ENCODE measurements at regions not wholly inside any gene's neighbourhood (a gene's known extent, or its start where the extent isn't known, plus 50 kb on each side); places are given as distances from the start of the nearest gene placed in this dataset.

DNA sequence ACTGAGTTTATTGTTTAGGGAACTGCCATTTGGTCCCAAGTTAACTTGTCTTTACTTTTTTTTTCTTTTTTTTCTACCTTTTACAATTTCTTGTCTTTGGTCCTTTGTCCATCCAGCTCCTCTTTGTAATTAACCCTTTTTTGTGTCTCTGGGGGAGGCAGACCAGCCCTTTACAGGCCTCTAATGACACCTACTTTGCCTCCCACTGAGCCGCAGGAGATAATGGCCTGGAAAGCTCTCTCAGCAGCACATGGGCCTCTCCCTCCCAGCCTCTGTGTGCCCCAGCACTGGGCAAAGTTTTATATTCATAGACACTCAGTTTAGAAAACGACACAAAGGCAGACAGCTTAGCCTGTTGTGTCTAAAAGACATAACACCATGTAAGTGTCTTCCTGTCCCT, 480.4 kb downstream of the SOX6 start:
- Mint-ChIP-seq H3K27ac (no peak overlapping the region), H3K4me3 (no peak overlapping the region), H3K36me3 (no peaks in the 10 kb centered on the region), H3K27me3 (ENCODE audit: low read depth in 2 of 2) (peaks cover 0 to 5% of the 10 kb centered on the region in 2 donors), H3K4me1 (no peaks in the 10 kb centered on the region), H3K9me3 (peaks cover 4 to 5% of the 10 kb centered on the region in 2 donors)
- TF ChIP-seq, protein P1, sequence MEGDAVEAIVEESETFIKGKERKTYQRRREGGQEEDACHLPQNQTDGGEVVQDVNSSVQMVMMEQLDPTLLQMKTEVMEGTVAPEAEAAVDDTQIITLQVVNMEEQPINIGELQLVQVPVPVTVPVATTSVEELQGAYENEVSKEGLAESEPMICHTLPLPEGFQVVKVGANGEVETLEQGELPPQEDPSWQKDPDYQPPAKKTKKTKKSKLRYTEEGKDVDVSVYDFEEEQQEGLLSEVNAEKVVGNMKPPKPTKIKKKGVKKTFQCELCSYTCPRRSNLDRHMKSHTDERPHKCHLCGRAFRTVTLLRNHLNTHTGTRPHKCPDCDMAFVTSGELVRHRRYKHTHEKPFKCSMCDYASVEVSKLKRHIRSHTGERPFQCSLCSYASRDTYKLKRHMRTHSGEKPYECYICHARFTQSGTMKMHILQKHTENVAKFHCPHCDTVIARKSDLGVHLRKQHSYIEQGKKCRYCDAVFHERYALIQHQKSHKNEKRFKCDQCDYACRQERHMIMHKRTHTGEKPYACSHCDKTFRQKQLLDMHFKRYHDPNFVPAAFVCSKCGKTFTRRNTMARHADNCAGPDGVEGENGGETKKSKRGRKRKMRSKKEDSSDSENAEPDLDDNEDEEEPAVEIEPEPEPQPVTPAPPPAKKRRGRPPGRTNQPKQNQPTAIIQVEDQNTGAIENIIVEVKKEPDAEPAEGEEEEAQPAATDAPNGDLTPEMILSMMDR (IDR thresholded peaks at IDR 0.05) = no peak
- no peak for DNase-seq
- Histone ChIP-seq H3K36me3 (ENCODE audit: control insufficient read depth, insufficient read depth, low read length) (no peaks in the 10 kb centered on the region), H3K4me1 (ENCODE audit: control insufficient read depth, insufficient read depth, low read length) (no peaks in the 10 kb centered on the region), H3K9me3 (ENCODE audit: control insufficient read depth, insufficient read depth, low read length) (peaks cover 2% of the 10 kb centered on the region), H3K27ac (ENCODE audit: low read length) (no peak overlapping the region), H3K4me3 (ENCODE audit: low read length) (no peak overlapping the region), H3K27me3 (ENCODE audit: control insufficient read depth, insufficient read depth, low read length) (no peaks in the 10 kb centered on the region)
- no peak for ATAC-seq
- WGBS (ENCODE audit: insufficient coverage) = 87% methylated on average over 2 of the region's 2 CpGs
- intact Hi-C loops (cut with micrococcal nuclease) = no loop called here

DNA sequence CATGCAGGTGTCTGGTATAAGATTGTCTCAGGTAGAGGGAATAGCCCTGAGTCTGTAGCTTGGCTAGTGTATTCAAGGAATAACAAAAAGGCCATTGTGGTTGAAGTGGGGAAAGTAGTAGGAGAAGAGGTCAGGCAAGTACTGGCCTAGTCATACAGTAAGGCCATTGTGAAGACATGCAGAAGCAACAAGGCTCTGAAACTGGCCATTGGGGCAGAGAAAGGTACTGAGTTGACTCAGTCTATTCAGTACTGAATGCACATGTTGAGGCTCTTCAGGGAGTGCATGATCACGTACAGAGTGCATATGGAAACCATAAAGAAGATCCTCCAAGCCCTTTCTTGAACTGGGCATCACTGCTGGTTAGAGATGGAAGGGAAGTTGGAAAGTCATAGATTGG, 477.6 kb downstream of the SOX6 start:
- ATAC-seq (no peak), DNase-seq (no peak)
- Histone ChIP-seq H3K27ac (ENCODE audit: low read length) (no peak overlapping the region), H3K4me3 (ENCODE audit: low read length) (no peak overlapping the region), H3K36me3 (ENCODE audit: control insufficient read depth, insufficient read depth, low read length) (no peaks in the 10 kb centered on the region), H3K4me1 (ENCODE audit: control insufficient read depth, insufficient read depth, low read length) (no peaks in the 10 kb centered on the region), H3K9me3 (ENCODE audit: control insufficient read depth, insufficient read depth, low read length) (no peaks in the 10 kb centered on the region), H3K27me3 (ENCODE audit: control insufficient read depth, insufficient read depth, low read length) (no peaks in the 10 kb centered on the region)
- Mint-ChIP-seq H3K4me1 (no peaks in the 10 kb centered on the region), H3K27me3 (ENCODE audit: low read depth in 2 of 2) (peaks cover 3 to 5% of the 10 kb centered on the region in 2 donors), H3K9me3 (peaks cover 0 to 4% of the 10 kb centered on the region in 2 donors), H3K27ac (no peak overlapping the region), H3K36me3 (no peaks in the 10 kb centered on the region), H3K4me3 (no peak overlapping the region)
- TF ChIP-seq, protein P1 (IDR thresholded peaks at IDR 0.05) = no peak
- 71% methylated on average over 1 of the region's 1 CpG for WGBS (ENCODE audit: insufficient coverage)
- intact Hi-C loops (cut with micrococcal nuclease) = no loop called here

DNA sequence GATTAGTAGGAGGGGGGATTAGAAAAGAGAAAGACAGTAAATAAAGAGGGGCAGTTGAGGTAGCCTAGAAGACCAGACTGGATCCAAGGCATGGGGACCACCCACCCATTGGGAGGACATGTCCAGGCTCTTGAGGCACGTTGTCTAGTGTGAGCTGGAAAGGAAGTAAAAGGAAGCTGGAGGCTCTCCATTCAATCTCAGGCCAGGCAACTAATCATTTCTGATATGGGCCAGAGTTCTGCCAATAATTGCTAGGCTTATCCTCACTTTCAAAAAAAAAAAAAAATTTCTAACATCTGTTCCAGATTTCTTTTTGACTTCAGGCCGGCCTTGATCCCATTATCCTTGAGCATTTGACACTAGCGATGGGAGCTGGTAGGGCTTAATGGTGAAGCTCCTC, 476.1 kb downstream of the SOX6 start:
- Histone ChIP-seq H3K36me3 (ENCODE audit: control insufficient read depth, insufficient read depth, low read length) (no peaks in the 10 kb centered on the region), H3K4me1 (ENCODE audit: control insufficient read depth, insufficient read depth, low read length) (no peaks in the 10 kb centered on the region), H3K4me3 (ENCODE audit: low read length) (no peak overlapping the region), H3K27me3 (ENCODE audit: control insufficient read depth, insufficient read depth, low read length) (no peaks in the 10 kb centered on the region), H3K9me3 (ENCODE audit: control insufficient read depth, insufficient read depth, low read length) (no peaks in the 10 kb centered on the region), H3K27ac (ENCODE audit: low read length) (no peak overlapping the region)
- TF ChIP-seq, protein P1 (IDR thresholded peaks at IDR 0.05) = no peak
- no peak overlapping the region for H3K4me3 Mint-ChIP-seq
- WGBS (ENCODE audit: insufficient coverage) = 77% methylated on average over 3 of the region's 3 CpGs
- peaks cover 0 to 4% of the 10 kb centered on the region in 2 donors for H3K9me3 Mint-ChIP-seq
- H3K27ac Mint-ChIP-seq = no peak overlapping the region
- ATAC-seq (no peak), DNase-seq (no peak)
- H3K27me3 Mint-ChIP-seq (ENCODE audit: low read depth in 2 of 2) = peaks cover 3 to 12% of the 10 kb centered on the region in 2 donors
- no peaks in the 10 kb centered on the region for H3K36me3 Mint-ChIP-seq
- H3K4me1 Mint-ChIP-seq = no peaks in the 10 kb centered on the region
- intact Hi-C loops (cut with micrococcal nuclease) = no loop called here

DNA sequence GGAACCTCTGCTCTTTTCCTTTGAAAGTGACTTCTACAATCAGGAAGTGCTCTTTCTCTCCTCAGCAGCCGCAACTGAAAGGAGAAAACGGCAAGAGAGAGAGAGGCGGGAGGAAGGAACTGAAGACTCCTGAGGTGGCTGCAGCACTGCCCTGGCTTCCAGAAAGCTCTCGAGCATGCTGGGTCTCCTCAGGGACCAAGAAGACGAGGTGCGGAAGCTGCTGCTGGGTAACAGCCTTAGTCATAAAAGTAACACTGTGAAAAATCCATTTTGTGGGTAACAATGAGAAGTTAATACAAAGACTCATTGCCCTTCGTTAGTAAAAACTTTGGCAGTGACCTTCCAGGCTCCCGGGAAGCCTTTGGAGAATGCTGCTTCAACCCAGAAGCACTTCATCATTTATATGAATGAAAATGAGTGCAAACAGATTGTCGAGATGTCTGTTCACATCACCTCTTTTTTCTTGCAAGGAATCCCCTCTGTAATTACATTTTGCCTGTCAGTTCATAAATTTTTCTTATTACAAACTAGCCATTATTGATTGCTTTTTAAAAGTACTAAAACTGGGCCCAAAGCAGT, 473.4 kb downstream of the SOX6 start:
- no peak overlapping the region for H3K27ac Mint-ChIP-seq
- 61% methylated on average over 9 of the region's 9 CpGs for WGBS (ENCODE audit: insufficient coverage)

More for the DNA sequence above, 473.4 kb downstream of the SOX6 start:
- H3K27me3 ChIP-seq (ENCODE audit: control insufficient read depth, insufficient read depth, low read length) = no peaks in the 10 kb centered on the region
- H3K9me3 ChIP-seq (ENCODE audit: control insufficient read depth, insufficient read depth, low read length) = no peaks in the 10 kb centered on the region
- no peak overlapping the region for H3K27ac ChIP-seq (ENCODE audit: low read length)
- TF ChIP-seq, protein P1 (IDR thresholded peaks at IDR 0.05) = no peak
- no peaks in the 10 kb centered on the region for H3K4me1 ChIP-seq (ENCODE audit: control insufficient read depth, insufficient read depth, low read length)
- H3K36me3 Mint-ChIP-seq = no peaks in the 10 kb centered on the region
- DNase-seq = no peak
- no peaks in the 10 kb centered on the region for H3K4me1 Mint-ChIP-seq
- H3K27me3 Mint-ChIP-seq (ENCODE audit: low read depth in 2 of 2) = peaks cover 3 to 12% of the 10 kb centered on the region in 2 donors
- ATAC-seq = no peak
- H3K36me3 ChIP-seq (ENCODE audit: control insufficient read depth, insufficient read depth, low read length) = no peaks in the 10 kb centered on the region
- peaks cover 0 to 2% of the 10 kb centered on the region in 2 donors for H3K9me3 Mint-ChIP-seq
- no peak overlapping the region for H3K4me3 Mint-ChIP-seq
- intact Hi-C loops (cut with micrococcal nuclease) = no loop called here
- no peak overlapping the region for H3K4me3 ChIP-seq (ENCODE audit: low read length)

Data from natural killer cell (primary cell).